Stimulated activated CD8-positive, alpha-beta memory T cell treated with anti-CD3 and anti-CD28 coated beads, Interleukin-12 subunit alpha, Interleukin-12 subunit beta, amount 100 ng/mL, for 24 hours (primary cell): ENCODE measurements at regions not wholly inside any gene's neighbourhood (a gene's known extent, or its start where the extent isn't known, plus 50 kb on each side); places are given as distances from the start of the nearest gene placed in this dataset.
"Not testable (repeated sequence)": the region's sequence is repeated elsewhere in the genome, so short reads cannot be mapped to it uniquely, and the experiment has no call there.

ENCODE experiments used
- DNase-seq: peaks from one replicate; pipeline ENCODE4 v3.0.0-alpha.2; 2020; ENCODE audit errors: extremely low read depth

DNA sequence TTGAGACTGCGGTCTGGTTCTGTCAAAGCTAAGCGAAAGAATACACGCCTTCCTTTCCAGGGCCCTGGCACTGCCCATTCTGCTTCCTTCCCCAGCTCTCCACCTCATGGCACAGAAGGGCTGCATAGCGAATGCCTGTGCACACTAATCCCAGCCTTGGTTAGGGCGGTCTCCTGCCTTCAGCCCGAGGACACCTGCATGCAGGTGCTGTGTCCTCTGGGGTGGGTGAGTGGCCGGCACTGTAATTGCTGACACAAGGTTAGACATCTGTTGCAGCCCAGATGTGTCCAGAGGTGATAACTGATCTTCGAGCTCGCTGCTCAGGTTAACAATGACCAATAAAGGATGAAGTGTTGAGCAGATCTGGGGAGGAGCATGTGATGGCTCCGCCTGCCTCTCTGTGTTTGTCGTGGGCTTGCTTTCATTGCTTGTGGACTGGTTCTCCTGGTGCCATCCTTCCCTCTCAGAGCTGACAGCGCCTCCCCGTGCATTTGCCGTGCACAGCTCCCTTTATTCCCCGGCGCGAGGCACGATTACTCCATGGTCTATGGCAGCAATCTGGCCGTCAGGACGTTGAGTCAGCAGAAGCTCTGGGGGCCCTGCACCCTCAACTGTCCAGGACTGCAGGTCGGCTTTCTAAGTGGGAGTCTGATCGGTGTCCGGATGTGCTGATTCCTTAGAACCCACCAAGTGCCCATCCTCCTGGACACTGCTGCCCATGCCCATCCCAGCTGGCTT lies 1088.2 kb downstream of the BRD1 start:
- no peak for DNase-seq

DNA sequence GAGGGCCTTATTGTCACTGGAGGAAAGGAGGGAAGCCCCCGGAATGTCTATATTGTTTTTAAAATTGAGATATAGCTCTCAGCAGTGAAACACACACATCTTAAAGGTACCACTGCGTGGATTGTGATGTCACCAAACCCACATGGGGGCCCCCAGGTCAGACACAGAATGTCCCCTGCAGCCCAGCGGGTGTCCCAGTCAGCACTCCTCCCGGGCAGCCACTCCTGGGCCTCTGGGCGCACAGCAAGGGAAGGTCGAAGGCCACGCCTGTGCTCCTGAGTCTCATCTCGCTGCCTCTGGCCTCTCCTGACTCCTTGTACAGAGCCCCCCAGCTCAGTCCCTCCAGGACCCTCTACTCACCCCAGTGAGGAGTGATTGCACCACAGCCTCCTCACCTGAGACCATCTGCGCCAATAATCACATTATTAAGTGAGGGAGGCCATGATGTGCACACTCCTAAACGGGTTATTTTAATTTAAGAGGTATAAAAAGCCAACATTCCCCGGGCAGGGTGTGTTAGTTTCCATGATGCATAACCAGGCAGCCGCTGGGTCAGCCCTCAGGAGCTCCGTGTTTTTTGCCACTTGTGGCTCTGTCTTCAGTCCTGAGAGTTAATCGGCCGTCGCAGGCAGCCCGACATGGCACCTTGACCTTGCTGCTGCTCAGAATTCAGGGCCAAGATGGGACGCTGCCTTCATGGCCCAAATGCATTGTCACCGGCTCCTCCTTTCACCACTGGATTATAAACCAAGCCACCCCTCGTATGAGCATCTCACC lies 1089.3 kb downstream of the BRD1 start:
- DNase-seq: no peak

DNA sequence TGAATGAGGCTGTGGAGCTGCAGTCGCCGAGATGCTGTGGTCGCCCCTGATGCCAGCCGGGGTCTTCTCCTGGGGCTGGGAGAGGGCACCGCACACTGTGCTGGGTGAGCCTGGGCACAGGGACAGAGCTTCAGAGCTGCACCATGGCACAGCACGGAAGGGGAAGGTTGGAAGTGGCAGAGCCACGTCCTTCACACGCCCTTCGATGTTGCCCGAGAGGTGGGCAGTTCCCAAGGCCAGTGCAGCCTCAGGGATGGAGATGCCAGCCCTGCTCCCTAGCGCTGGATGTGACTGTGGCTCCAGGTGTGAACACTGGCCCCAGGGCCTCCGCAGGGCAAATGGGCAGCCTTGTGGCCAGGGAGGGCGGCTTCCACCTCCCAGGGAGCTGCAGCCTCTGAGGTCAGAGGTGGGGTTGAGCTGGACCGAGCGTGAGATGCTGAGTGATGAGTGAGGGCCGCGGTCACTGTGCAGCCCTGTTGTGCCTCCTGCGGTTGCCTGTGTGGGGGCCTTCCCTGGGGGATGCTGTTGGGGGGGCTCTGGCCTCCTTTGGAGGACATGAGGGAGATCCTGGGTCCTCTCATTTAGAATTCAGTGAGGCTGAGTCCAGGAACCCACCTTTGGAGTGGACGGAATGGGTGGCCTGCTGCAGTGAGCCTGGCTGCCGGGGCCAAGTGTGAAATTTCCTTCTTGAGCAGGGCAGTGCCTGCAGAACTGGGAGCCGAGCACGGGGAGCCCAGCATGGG lies 1090.0 kb downstream of the BRD1 start:
- no peak for DNase-seq

DNA sequence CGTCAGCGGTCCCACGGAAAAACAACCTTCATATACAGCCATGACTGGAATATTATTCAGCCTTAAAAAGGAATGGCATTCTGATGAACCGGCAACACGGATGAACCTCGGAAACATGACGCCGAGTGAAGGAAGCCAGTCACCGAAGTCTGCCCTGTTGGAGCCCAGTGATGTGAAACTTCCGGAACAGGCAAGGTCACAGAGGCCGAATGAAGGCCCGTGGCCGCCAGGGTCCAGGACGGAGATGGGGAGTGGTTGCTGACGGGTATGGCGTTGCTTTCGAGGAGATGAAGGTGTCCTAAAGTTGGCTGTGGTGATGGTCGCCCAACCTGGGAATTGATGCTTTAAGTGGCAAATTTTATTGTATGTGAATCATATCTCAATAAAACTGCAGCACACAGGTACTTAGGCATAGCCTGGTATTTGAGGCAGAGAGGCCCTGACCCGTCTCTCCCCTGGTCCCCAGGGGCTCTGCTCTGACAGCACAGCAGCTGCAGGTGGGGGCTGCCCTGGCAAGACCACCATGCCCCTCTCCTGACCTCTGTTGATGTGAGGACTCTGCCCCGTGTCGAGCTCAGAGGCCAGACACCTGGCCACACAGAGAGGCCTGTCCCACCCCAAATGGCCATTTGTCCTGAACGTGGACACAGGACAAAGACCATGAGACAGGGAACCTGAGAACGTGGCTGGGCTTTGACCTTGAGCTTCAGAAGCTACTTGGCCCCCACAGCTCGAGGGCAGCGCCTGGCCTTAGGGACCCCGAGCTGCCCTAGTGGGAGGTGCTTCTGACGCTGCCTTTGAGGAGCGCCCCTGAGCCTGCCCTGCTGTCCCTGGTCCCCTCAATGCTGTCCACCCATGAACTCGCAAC lies 1090.8 kb downstream of the BRD1 start:
- DNase-seq: no peak

DNA sequence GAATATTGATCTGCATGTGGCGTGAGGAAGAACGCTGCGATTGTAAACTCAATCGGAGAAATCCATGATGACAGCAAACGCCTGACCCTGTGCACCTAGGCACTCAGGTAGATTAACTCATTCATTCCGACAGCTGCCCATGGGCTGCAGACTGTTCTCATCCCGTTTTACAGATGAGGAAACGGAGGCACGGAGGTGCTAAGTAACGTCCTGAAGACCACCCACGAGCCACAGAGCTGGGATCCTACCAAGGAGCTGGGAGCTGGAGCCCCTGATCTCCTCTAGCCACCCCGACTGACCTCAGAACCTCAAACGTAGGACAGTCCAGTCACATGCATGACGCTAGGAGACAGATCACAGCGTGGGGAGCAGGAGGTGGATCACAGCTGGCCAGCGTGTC lies 1092.7 kb downstream of the BRD1 start:
- DNase-seq: no peak

DNA sequence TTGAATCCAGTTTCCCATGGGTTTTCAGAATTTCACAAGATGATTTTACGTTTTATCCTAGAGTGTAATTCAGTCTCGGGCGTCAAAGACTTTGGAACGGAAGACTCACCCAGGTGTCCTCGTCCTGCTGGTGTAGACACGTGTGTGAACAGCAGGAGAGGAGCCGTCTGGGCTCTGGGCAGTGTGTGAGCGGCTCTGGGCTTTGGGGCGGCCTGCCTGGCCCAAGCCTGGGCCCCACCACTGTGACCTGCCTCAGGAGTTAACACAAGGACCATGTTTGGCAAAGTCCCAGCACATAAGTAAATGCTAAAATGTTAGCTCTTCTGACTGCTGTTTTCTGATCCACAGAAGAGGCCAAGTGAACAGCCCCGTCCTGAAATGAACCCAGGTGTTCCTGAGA lies 1093.3 kb downstream of the BRD1 start:
- DNase-seq: no peak

DNA sequence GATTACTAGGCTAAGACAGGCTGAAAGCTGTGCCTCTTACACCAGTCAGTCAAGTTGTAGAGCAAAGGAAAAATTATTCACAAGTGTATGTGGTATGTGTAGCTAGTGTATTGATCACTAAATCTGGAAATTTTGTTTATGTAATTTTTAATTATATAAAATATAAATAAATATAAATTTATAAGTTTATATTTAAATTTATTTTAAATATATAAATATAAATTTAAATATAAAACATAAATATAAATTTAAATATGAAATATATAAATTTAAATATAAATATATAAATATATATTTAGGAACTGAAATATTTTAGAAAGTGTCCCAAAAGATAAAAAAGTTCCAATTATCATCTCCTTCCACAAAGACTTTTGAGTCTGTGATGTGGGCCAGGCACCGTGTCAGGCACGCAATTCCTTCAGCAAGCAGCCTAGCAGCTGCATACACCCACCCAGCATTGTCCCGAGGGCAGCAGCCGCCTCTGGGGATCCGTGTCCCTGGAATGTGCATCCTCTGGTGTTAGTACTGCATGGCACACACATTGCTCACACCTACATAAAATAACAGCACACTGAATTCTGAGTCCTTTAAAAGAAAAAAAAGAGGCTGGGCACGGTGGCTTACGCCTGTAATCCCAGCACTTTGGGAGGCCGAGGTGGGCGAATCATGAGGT lies 1098.0 kb downstream of the BRD1 start:
- DNase-seq: no peak

DNA sequence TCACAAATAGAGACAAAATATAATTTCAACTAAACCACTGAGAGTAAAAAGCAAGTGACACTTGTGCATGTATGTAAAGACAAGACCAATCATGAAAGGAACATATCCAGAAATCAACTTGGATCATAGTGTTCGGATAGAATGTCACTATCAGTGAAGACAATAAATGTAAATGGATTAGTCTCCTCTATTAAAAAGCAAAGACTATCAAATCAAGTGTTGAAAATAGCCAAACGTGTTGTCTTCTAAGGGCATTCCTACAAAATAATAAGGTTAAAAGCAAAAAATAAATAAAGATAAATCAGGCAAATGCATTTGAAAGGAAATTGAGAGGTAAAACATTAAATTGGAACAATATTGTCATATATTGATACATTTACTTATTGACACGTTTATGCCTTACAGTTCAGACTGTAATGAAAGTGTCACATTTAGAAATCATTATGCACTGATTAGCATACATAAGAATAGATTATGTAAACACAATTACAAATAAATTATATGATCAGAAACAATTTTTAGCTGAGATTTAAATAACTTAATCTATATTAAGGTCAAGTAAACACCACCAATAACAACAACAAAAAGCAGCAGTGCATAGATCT lies 1100.1 kb downstream of the BRD1 start:
- DNase-seq: no peak

DNA sequence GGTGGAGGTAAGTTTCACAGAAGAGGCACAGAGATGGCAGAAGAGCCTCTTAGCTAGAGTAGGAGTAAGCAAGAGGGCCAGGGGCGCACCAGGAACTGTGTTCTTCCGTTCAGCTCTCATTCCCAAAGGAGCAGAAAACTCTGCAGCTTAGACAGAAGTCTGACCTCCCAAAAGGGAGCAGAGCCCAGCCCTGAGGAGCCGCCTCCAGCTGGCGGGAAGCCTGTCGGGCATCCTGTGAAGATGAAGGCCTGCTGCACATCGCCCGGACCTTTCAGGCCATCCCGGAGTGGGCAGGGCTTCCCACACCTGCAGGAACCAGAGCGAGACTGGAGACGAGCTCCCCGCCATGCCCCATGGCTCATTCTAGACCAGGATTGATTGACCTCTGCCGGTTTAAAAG lies 1102.8 kb downstream of the BRD1 start:
- no peak for DNase-seq

DNA sequence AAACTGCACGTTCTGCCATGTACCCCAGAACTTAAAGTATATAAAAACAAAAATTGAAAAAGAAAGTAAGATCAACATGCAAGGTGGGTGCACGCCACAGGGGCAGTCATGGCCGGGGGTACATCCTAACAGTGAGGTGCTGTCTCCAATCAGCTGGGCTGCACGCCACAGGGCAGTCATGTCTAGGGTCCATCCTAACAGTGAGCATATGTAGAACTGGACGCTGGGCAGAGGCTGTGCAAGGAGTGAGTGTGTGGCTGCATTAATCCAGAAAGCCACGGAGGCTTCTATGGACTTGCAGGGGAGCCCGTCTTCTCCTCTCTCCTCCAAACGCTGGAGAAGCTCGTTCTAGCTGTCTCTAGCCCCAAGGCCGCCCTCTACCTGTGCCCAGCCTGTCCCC lies 1105.0 kb downstream of the BRD1 start:
- no peak for DNase-seq

DNA sequence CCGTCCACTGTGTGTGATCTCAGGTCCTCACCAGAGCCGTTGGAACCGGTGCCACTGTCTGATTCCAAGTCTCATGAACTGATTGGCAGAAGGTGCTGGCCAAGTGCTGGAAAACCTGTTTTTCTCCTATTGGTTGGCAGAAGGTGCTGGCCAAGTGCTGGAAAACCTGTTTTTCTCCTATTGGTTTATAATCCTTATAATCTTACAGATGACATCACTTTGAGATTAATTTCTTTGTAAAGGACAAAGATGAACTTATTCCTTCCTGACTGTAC lies 1106.3 kb downstream of the BRD1 start:
- DNase-seq: no peak

DNA sequence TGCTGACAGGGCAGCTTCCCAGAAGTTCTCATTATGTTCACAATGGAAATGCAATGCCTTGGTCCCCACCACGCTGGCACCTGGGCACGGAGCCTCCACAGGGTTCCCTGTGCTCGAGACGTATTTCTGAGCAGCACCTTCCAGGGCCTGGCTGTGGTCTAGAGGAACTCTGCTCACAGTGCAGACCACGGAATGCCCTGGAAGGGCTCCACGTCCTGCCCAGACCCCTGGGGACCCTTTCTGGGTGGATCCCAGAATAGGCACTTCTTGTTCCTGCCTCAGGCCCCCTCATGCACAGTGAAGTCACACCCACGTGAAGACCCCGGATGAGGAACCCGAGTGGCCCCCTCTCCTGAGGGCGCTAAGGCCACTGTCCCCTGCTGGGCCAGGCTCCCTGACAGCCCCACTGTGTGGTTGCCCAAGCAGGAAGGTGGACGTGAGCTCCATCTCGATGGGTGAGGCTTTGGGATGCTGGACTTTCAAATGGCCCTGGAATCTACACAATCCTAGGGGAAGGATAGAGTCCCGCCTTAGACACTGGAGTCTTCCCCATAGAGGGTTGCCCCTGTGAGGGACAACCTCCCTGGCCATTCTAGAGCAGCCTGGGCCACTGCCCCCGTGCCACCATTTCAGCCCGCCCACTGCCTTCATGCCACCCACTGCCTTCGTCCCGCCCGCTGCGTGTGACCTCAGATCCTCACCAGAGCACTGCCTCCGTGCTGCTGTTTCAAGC lies 1106.8 kb downstream of the BRD1 start:
- DNase-seq: no peak

DNA sequence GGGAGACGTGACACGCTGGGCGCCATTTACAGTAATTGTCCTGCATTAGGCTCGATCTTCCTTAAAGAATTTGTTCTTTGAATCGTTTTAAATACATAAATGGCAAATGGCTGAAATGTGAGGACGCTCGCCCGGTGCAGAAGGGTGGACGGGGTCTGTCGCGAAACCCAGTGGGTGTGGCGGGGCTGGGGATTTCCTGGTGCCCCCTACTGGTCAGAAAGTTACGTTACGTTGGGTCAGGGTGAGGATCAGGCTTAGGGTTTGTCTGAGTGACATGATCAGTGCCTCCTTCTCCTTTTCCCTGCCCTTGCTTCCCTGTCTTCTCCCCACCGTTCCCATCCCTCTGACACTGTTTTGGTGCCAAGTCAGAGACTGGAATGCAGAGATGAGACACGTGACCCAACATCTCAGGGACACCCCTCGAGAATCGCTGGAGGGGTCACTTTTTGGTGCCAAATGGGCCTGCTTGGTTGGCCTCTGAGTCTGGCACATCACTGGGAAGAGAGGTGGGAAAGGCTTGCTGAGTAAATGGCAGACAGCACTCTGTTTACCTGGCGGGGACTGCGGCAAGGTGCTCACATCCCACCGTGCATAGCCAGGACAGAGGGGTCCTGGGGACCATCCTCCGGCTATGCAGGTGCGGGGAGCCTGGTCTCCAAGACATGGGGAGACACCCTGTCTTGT lies 1107.6 kb downstream of the BRD1 start:
- no peak for DNase-seq

DNA sequence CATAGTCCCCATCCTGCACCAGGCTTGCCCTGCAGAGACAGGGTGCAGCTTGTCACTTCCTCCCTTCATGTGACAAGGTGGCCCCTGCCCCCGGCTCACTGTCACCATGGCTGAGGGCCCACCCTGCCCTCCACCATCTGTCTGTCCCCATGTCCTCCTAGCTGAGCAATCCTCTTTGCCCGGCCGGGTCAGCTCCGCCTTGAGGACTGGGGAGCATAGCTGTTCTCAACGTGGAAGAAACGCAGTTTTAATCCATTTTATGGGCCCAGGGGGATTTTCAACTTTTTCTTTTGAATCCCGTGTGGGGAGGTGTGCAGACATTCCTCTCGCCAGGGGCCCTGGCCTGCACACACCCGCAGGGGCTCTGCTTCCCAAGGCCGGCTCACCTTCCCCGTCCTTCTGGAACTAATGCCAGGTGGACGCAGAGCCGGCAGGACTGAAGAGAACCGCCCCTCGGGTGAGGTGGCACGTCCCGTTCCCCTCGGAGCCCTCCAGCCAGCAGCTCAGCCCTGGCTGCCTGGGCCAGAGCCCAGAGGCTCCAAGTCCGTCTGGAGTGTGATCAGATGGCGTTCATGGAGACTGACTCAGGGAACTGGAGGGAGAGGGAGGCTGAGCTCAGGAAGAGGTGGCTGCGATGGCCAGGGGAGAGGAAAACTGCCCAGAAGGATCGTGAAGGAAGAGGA lies 1108.7 kb downstream of the BRD1 start:
- no peak for DNase-seq

DNA sequence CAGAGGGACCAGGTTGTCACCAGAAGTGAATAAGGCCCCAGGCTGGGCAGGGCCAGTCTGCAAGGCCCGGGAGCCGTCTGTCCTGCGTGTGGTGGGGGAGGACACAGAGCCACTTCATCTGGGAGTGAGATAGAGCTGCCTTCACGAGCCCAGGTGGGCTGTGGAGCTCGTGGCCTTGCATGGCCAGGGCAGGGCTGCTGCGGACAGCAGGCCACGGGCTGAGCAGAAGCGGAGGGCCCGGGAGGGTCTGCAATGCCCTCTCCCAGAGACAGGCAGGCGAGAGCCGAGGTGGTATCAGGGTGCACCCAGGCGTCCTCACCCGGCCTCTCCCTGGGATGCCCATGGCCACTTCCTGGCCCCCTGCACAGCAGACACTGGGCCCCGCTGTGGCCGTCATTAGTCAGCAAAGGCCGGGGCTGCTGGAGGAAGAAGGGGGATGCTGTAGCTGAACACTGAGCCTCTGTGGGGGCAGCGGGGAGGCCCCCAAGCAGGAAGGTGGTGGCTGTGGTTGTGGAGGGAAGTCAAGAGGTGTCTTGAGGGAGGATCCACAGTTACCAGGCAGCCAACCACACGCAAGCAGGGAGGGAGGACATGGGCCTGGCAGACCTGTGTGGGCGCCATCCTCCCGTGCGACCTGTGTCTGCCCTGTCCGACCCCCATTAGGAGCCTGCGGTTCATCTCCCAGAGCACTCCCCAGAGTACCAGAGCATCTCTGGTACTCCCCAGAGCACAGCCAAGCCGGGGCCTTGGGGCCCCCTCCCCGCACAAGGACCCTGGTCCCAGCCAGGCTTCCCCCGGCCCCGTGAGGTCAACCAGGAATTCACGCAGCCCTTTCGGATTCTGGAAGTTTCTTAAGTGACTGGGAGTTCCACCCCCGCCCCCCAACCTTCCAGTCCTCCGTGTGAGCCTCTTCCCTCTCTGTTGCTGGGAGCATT lies 1109.5 kb downstream of the BRD1 start:
- no peak for DNase-seq

DNA sequence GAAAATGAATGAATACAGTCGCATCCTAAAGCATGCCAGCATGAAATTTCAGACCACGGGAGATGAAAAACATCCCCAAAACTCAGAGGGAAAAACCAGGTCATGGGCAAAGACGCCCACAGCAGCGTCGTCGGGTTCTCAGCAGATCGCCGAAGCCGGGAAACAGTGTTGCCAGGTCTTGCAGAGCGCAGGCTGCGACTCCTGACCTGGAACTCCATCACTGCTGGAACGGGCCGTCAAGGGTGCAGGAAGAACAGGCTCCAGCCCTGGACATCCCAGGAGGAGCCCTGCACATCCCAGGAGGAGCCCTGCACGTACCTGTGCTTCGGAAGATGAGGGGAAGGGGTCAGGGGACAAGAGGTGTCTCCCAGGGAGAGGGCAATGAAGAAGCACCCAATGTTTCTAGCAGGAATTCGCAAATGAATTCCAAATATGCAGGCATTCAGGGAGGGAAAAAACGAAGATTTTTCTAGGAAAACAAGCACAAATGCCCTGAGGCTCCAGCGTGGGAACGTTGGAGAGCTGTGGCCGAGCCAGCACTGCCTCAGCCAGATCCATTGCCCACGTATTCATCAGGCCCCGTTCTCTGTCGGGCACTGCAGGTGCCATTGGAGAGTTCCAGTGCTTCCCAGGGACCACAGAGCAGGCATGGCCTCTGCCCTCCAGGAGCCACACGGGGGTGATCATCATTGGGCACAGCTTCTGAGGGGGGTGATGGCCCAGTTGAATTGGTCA lies 1110.4 kb downstream of the BRD1 start:
- DNase-seq: no peak

DNA sequence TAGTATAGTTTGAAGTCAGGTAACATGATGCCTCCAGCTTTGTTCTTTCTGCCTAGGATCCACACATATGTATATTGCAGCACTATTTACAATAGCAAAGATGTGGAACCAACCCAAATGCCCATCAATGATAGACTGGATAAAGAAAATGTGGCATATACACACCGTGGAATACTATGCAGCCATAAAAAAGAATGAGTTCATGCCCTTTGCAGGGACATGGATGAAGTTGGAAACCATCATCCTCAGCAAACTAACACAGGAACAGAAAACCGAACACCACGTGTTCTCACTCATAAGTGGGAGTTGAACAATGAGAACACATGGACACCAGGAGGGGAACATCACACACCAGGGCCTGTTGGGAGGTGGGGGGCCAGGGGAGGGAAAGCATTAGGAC lies 1111.5 kb downstream of the BRD1 start:
- not testable (repeated sequence) for DNase-seq
